Erythroblast (primary cell): ENCODE measurements at regions not wholly inside any gene's neighbourhood (a gene's known extent, or its start where the extent isn't known, plus 50 kb on each side); places are given as distances from the start of the nearest gene placed in this dataset.

ENCODE experiments used
- GATA1 ChIP-seq: IDR thresholded peaks from 2 replicates; pipeline ENCODE4 v1.6.1; 2011; ENCODE audit warnings: low read depth, mild to moderate bottlenecking, control low read depth, low read length, moderate library complexity
- POLR2A ChIP-seq: IDR thresholded peaks from 2 replicates; pipeline ENCODE4 v1.6.1; 2011; ENCODE audit warnings: mild to moderate bottlenecking, low read length

- no peak for TF ChIP-seq POLR2A
- TF ChIP-seq GATA1: no peak
Observed at GRCh38 chr5:136453199-136453598, 87.9 kb upstream of the TRPC7 start.
